Karpas-422 (cell line): ENCODE measurements at regions not wholly inside any gene's neighbourhood (a gene's known extent, or its start where the extent isn't known, plus 50 kb on each side); places are given as distances from the start of the nearest gene placed in this dataset.
"Not testable (repeated sequence)": the region's sequence is repeated elsewhere in the genome, so short reads cannot be mapped to it uniquely, and the experiment has no call there.

Source experiments
- DNase-seq: peaks from one replicate; pipeline ENCODE4 v3.0.0-alpha.2; 2015
- H2AFZ ChIP-seq: fragments of 200-600 bp; sonication (generic); 2 replicates; pipeline ENCODE4 v1.6.1; 2014; ENCODE audit warnings: antibody characterized with exemption, low read length, mixed read lengths
- H3K27ac ChIP-seq: fragments of 200-600 bp; sonication (generic); 2 replicates; pipeline ENCODE4 v1.5.1; 2014; ENCODE audit warnings: mild to moderate bottlenecking, low read length, moderate library complexity
- H3K27me3 ChIP-seq: fragments of 200-600 bp; sonication (generic); 2 replicates; pipeline ENCODE4 v1.6.1; 2014; ENCODE audit warnings: low read length, mixed read lengths
- H3K36me3 ChIP-seq: fragments of 200-600 bp; sonication (generic); 2 replicates; pipeline ENCODE4 v1.6.1; 2014; ENCODE audit warnings: low read length, mixed read lengths; ENCODE audit not compliant: insufficient read depth
- H3K4me1 ChIP-seq: fragments of 200-600 bp; sonication (generic); 2 replicates; pipeline ENCODE4 v1.6.1; 2014; ENCODE audit warnings: mild to moderate bottlenecking, low read length, mixed read lengths
- H3K4me2 ChIP-seq: fragments of 200-600 bp; sonication (generic); 2 replicates; pipeline ENCODE4 v1.6.1; 2014; ENCODE audit warnings: low read length, low read depth, mild to moderate bottlenecking; ENCODE audit not compliant: poor library complexity, severe bottlenecking
- H3K4me3 ChIP-seq: fragments of 200-600 bp; sonication (generic); 2 replicates; pipeline ENCODE4 v1.5.1; 2014; ENCODE audit warnings: mild to moderate bottlenecking, antibody characterized with exemption, low read length, mixed read lengths
- H3K79me2 ChIP-seq: fragments of 200-600 bp; sonication (generic); 2 replicates; pipeline ENCODE4 v1.6.1; 2014; ENCODE audit warnings: mild to moderate bottlenecking, low read length, mixed read lengths
- H3K9ac ChIP-seq: fragments of 200-600 bp; sonication (generic); 2 replicates; pipeline ENCODE4 v1.6.0; 2014; ENCODE audit warnings: low read length
- H3K9me2 ChIP-seq: fragments of 200-600 bp; sonication (generic), shearing (Covaris generic); replicated peaks from 2 replicates; pipeline ENCODE4 v1.6.0; 2014; ENCODE audit warnings: mild to moderate bottlenecking, low read length, moderate library complexity; ENCODE audit not compliant: insufficient read depth
- H3K9me3 ChIP-seq: fragments of 300-700, 200-600 bp; sonication (generic); 2 replicates; pipeline ENCODE4 v1.6.1; 2014; ENCODE audit warnings: low read length, mixed read lengths
- H4K20me1 ChIP-seq: fragments of 200-600 bp; sonication (generic); 2 replicates; pipeline ENCODE4 v1.6.1; 2014; ENCODE audit warnings: mild to moderate bottlenecking, antibody characterized with exemption, low read length, low read depth; ENCODE audit not compliant: insufficient read depth

DNA sequence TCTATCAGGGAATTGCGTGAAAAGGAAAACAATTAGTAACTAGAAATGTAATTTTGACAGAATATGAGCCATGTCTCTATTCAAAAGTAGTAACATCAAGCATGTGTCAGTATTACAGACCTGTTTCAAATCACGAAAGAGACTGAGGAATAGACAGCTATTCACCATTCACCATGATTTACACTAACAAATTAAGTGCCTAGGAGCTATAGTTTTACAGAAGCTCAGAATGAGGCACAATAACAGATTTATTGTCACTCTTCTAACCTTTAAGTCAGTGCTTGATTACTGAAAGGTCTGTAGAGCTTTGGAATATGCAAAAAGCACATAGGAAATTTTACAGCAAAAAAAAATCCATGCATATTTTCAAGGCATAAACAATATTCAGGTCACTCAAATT lies 208.2 kb downstream of the SLCO4C1 start:
- Histone ChIP-seq H3K9ac (no peak overlapping the region), H3K79me2 (no peaks in the 10 kb centered on the region), H3K27ac (no peak overlapping the region), H4K20me1 (no peaks in the 10 kb centered on the region), H3K27me3 (no peaks in the 10 kb centered on the region), H3K36me3 (no peaks in the 10 kb centered on the region), H3K9me3 (no peaks in the 10 kb centered on the region), H3K4me3 (no peak overlapping the region), H3K4me2 (no peak overlapping the region), H2AFZ (no peak overlapping the region), H3K4me1 (no peaks in the 10 kb centered on the region), H3K9me2 (no peaks in the 10 kb centered on the region)
- no peak for DNase-seq

- Histone ChIP-seq H3K27me3 (no peaks in the 10 kb centered on the region), H3K9me2 (no peaks in the 10 kb centered on the region), H3K9me3 (no peaks in the 10 kb centered on the region), H3K36me3 (no peaks in the 10 kb centered on the region), H3K4me2 (no peak overlapping the region), H3K4me3 (no peak overlapping the region), H3K27ac (no peak overlapping the region), H4K20me1 (no peaks in the 10 kb centered on the region), H2AFZ (no peak overlapping the region), H3K79me2 (no peaks in the 10 kb centered on the region), H3K9ac (no peak overlapping the region), H3K4me1 (no peaks in the 10 kb centered on the region)
- DNase-seq, result no peak
Observed at GRCh38 chr5:102080288-102080687, 215.8 kb downstream of the SLCO4C1 start.

- no peaks in the 10 kb centered on the region for H3K36me3 ChIP-seq
- H3K27ac ChIP-seq, result no peak overlapping the region
- H3K27me3 ChIP-seq, result no peaks in the 10 kb centered on the region
- no peak overlapping the region for H3K9ac ChIP-seq
- H3K79me2 ChIP-seq, result no peaks in the 10 kb centered on the region
- no peak overlapping the region for H3K4me3 ChIP-seq
- H3K4me2 ChIP-seq, result no peak overlapping the region
- H2AFZ ChIP-seq, result no peak overlapping the region
- H4K20me1 ChIP-seq, result no peaks in the 10 kb centered on the region
- no peak for DNase-seq
- no peaks in the 10 kb centered on the region for H3K9me2 ChIP-seq
- no peaks in the 10 kb centered on the region for H3K4me1 ChIP-seq
- no peaks in the 10 kb centered on the region for H3K9me3 ChIP-seq
Observed at GRCh38 chr5:102077920-102078319, 218.2 kb downstream of the SLCO4C1 start.

DNA sequence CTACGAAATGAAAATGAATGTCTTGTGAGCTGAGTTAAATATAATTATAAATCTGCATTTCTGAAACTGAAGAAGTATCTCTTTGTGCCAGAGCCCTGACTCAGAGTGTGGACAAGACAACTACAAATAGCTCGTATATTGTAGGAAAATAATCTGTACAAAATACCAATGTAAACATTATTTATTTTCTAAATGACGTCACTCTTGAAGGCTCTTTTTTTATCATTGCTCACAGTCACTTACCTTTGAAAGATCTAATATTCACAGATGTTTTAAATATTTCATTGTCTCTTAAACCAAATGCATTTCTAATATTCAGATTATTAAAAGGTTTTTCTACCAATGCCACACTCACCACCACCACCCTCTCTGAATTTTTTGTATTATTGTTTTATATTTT lies 226.1 kb downstream of the SLCO4C1 start:
- Histone ChIP-seq H3K9me2 (no peaks in the 10 kb centered on the region), H2AFZ (no peak overlapping the region), H3K27me3 (no peaks in the 10 kb centered on the region), H3K4me2 (no peak overlapping the region), H4K20me1 (no peaks in the 10 kb centered on the region), H3K9ac (no peak overlapping the region), H3K4me1 (no peaks in the 10 kb centered on the region), H3K27ac (no peak overlapping the region), H3K9me3 (no peaks in the 10 kb centered on the region), H3K79me2 (no peaks in the 10 kb centered on the region), H3K4me3 (no peak overlapping the region), H3K36me3 (no peaks in the 10 kb centered on the region)
- no peak for DNase-seq

GRCh38 chr5:102068870-102069269 lies 227.2 kb downstream of the SLCO4C1 start:
- H3K27me3 ChIP-seq, result no peaks in the 10 kb centered on the region
- no peak overlapping the region for H3K4me3 ChIP-seq
- DNase-seq, result no peak
- H3K27ac ChIP-seq, result no peak overlapping the region
- H3K9me3 ChIP-seq, result no peaks in the 10 kb centered on the region
- H3K4me2 ChIP-seq, result no peak overlapping the region
- no peaks in the 10 kb centered on the region for H3K36me3 ChIP-seq
- H3K79me2 ChIP-seq, result no peaks in the 10 kb centered on the region
- H3K9me2 ChIP-seq, result no peaks in the 10 kb centered on the region
- H4K20me1 ChIP-seq, result no peaks in the 10 kb centered on the region
- H3K9ac ChIP-seq, result no peak overlapping the region
- H2AFZ ChIP-seq, result no peak overlapping the region
- no peaks in the 10 kb centered on the region for H3K4me1 ChIP-seq

DNA sequence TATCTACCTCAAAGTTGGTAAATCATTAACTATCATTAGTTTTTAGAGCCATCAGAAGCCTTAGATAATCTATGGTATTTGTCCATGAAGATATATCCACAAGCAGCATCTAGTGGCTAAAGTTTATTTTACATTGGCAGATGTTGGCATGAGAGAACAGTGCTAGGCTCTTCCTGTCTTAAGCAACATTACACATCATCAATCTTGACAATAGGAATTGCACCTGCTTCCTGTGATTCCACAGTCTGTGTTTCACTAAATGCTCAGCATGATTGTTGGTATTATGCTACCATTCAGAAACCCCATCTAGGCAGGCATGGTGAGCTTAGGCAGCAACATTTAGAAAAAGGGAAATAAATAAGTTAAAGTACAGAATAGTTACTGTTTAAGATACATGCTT lies 246.6 kb downstream of the SLCO4C1 start:
- H4K20me1 ChIP-seq, result no peaks in the 10 kb centered on the region
- H2AFZ ChIP-seq, result no peak overlapping the region
- H3K9me3 ChIP-seq, result no peaks in the 10 kb centered on the region
- H3K9ac ChIP-seq, result no peak overlapping the region
- DNase-seq, result no peak
- H3K27ac ChIP-seq, result no peak overlapping the region
- H3K27me3 ChIP-seq, result no peaks in the 10 kb centered on the region
- H3K79me2 ChIP-seq, result no peaks in the 10 kb centered on the region
- H3K9me2 ChIP-seq, result no peaks in the 10 kb centered on the region
- no peak overlapping the region for H3K4me2 ChIP-seq
- H3K36me3 ChIP-seq, result no peaks in the 10 kb centered on the region
- no peak overlapping the region for H3K4me3 ChIP-seq
- H3K4me1 ChIP-seq, result no peaks in the 10 kb centered on the region

DNA sequence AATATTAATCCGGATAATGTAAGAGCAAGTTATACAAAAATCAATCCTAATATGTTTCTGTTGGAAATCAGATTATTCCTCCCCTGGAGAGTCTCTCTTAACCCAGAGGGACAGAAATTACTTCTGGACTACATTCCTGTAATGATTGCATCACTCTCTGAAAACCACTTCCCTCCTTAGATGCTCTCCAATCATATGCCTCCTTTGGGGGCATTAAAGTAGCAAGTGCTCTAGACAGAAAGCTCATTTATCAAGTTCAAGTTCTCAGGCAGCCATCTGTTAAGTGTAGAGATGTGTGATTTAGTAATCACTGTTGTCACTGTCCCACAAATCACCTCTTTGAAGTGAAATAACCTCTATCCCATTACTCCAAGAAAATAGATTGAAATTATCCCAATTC lies 247.1 kb downstream of the SLCO4C1 start:
- Histone ChIP-seq H4K20me1 (no peaks in the 10 kb centered on the region), H3K4me3 (no peak overlapping the region), H3K9me2 (no peaks in the 10 kb centered on the region), H3K4me2 (no peak overlapping the region), H3K27me3 (no peaks in the 10 kb centered on the region), H3K9me3 (no peaks in the 10 kb centered on the region), H3K36me3 (no peaks in the 10 kb centered on the region), H3K27ac (no peak overlapping the region), H3K9ac (no peak overlapping the region), H2AFZ (no peak overlapping the region), H3K4me1 (no peaks in the 10 kb centered on the region), H3K79me2 (no peaks in the 10 kb centered on the region)
- DNase-seq, result no peak

DNA sequence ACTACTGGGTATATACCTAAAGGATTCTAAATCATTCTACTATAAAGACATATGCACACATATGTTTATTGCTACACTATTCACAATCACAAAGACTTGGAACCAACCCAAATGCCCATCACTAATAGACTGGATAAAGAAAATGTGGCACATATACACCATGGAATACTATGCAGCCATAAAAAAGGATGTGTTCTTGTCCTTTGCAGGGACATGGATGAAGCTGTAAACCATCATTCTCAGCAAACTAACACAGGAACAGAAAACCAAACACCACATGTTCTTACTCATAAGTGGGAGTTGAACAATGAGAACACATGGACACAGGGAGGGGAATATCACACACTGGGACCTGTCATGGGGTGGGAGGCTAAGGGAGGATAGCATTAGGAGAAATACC lies 249.0 kb downstream of the SLCO4C1 start:
- not testable (repeated sequence) for H3K4me3 ChIP-seq, H4K20me1 ChIP-seq, H3K9ac ChIP-seq, H2AFZ ChIP-seq, H3K27ac ChIP-seq, H3K27me3 ChIP-seq, H3K4me1 ChIP-seq, H3K79me2 ChIP-seq, H3K9me3 ChIP-seq, H3K36me3 ChIP-seq, H3K9me2 ChIP-seq, DNase-seq, H3K4me2 ChIP-seq

DNA sequence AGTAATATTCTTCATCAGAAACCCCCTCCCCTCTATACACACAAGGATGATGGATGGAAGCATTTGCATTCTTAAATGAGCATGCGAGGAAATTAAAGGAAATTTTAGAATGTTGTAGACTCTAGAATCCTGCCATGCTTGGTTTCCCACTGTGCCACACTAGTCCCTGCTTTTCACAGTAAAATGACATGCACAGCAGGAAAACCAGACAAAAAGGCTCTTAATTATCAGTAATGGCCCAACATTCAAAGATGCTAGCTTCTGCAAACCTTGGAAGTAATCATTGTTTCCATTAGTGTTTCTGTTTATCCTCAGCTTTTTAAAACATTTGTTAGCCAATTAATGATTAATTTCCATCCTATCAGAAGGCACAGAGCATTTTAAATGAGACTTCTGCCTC lies 255.8 kb downstream of the SLCO4C1 start:
- H3K4me2 ChIP-seq, result no peak overlapping the region
- H3K9me3 ChIP-seq, result no peaks in the 10 kb centered on the region
- DNase-seq, result no peak
- H3K4me1 ChIP-seq, result no peaks in the 10 kb centered on the region
- H2AFZ ChIP-seq, result no peak overlapping the region
- no peaks in the 10 kb centered on the region for H3K36me3 ChIP-seq
- no peaks in the 10 kb centered on the region for H3K27me3 ChIP-seq
- H3K4me3 ChIP-seq, result no peak overlapping the region
- no peak overlapping the region for H3K27ac ChIP-seq
- no peaks in the 10 kb centered on the region for H4K20me1 ChIP-seq
- H3K9me2 ChIP-seq, result no peaks in the 10 kb centered on the region
- no peaks in the 10 kb centered on the region for H3K79me2 ChIP-seq
- no peak overlapping the region for H3K9ac ChIP-seq
